Parathyroid adenoma (tissue), 2 donors: ENCODE measurements at regions not wholly inside any gene's neighbourhood (a gene's known extent, or its start where the extent isn't known, plus 50 kb on each side); places are given as distances from the start of the nearest gene placed in this dataset.

Experiments used
- H2AFZ ChIP-seq: fragments of 300-600 bp; sonication (generic); one replicate; pipeline ENCODE4 v1.7.0; 2017; ENCODE audit warnings: antibody characterized with exemption, mild to moderate bottlenecking
- H3K27ac ChIP-seq: fragments of 300-600 bp; sonication (generic); one replicate; pipeline ENCODE4 v1.7.0; 2017
- H3K27me3 ChIP-seq: fragments of 300-600 bp; sonication (generic); one replicate; pipeline ENCODE4 v1.7.0; 2017; ENCODE audit warnings: low read length; ENCODE audit not compliant: control insufficient read depth, insufficient read depth
- H3K36me3 ChIP-seq: fragments of 300-600 bp; sonication (generic); one replicate; pipeline ENCODE4 v1.7.0; 2017; ENCODE audit warnings: low read length; ENCODE audit not compliant: control insufficient read depth, insufficient read depth
- H3K4me1 ChIP-seq: fragments of 300-600 bp; sonication (generic); one replicate; pipeline ENCODE4 v1.7.0; 2017; ENCODE audit warnings: control low read depth
- H3K4me2 ChIP-seq: fragments of 300-600 bp; sonication (generic); one replicate; pipeline ENCODE4 v1.7.0; 2017; ENCODE audit warnings: low read length
- H3K4me3 ChIP-seq: fragments of 300-600 bp; sonication (generic); one replicate; pipeline ENCODE4 v1.7.0; 2017; ENCODE audit warnings: low read depth, low read length
- H3K79me2 ChIP-seq: fragments of 300-600 bp; sonication (generic); one replicate; pipeline ENCODE4 v1.7.0; 2017; ENCODE audit warnings: control low read depth
- H3K9ac ChIP-seq: fragments of 300-600 bp; sonication (generic); one replicate; pipeline ENCODE4 v1.7.0; 2017; ENCODE audit warnings: mild to moderate bottlenecking
- H3K9me3 ChIP-seq: fragments of 300-600 bp; sonication (generic); one replicate; pipeline ENCODE4 v1.7.0; 2017; ENCODE audit warnings: low read length; ENCODE audit not compliant: control insufficient read depth
- CTCF ChIP-seq: fragments of 300-600 bp; sonication (generic); IDR thresholded peaks from one replicate; pipeline ENCODE4 v1.7.0; 2017; ENCODE audit warnings: antibody characterized with exemption, mild to moderate bottlenecking
- donor health status: primary hyperparathyroidism.

- Histone ChIP-seq H3K27ac (no peak overlapping the region), H2AFZ (no peak overlapping the region), H3K9me3 (no peaks in the 10 kb centered on the region), H3K9ac (no peak overlapping the region), H3K36me3 (no peaks in the 10 kb centered on the region), H3K4me1 (no peaks in the 10 kb centered on the region), H3K4me2 (no peak overlapping the region), H3K4me3 (no peak overlapping the region), H3K79me2 (no peaks in the 10 kb centered on the region), H3K27me3 (no peaks in the 10 kb centered on the region)
- no peak for TF ChIP-seq CTCF
These were observed 135.3 kb upstream of the TENM3 start for GRCh38 chr4:182107931-182108330.

DNA sequence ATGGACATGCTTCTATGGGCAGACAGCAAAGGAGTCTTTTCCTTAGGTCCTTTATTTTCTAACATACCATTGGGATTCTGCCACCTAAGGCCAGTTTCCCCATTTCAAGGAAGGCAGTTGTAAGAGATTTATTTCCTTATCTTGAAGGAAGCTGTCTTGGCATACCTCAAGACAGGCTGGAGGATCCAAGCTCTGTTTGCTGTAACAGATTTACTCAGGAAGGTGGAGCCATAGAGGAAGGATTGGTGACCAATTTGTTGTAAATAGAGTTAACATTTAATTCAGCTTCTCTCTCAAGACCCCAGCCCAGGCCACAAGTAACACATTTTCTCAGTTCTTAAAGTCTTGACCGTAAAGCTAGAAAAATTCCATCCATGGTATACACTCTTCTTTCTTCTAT is 131.6 kb upstream of the TENM3 start:
- no peak overlapping the region for H3K4me3 ChIP-seq
- no peak for TF ChIP-seq CTCF
- H3K79me2 ChIP-seq = no peaks in the 10 kb centered on the region
- no peak overlapping the region for H3K4me2 ChIP-seq
- no peaks in the 10 kb centered on the region for H3K4me1 ChIP-seq
- no peak overlapping the region for H3K9ac ChIP-seq
- H3K27ac ChIP-seq = no peak overlapping the region
- H3K27me3 ChIP-seq = no peaks in the 10 kb centered on the region
- H3K9me3 ChIP-seq = no peaks in the 10 kb centered on the region
- no peaks in the 10 kb centered on the region for H3K36me3 ChIP-seq
- no peak overlapping the region for H2AFZ ChIP-seq

- H3K79me2 ChIP-seq = no peaks in the 10 kb centered on the region
- no peaks in the 10 kb centered on the region for H3K27me3 ChIP-seq
- H2AFZ ChIP-seq = no peak overlapping the region
- TF ChIP-seq CTCF = no peak
- no peak overlapping the region for H3K4me3 ChIP-seq
- H3K9me3 ChIP-seq = no peaks in the 10 kb centered on the region
- no peak overlapping the region for H3K4me2 ChIP-seq
- no peaks in the 10 kb centered on the region for H3K4me1 ChIP-seq
- no peak overlapping the region for H3K27ac ChIP-seq
- no peak overlapping the region for H3K9ac ChIP-seq
- no peaks in the 10 kb centered on the region for H3K36me3 ChIP-seq
These were observed 129.4 kb upstream of the TENM3 start for GRCh38 chr4:182113779-182114178.

DNA sequence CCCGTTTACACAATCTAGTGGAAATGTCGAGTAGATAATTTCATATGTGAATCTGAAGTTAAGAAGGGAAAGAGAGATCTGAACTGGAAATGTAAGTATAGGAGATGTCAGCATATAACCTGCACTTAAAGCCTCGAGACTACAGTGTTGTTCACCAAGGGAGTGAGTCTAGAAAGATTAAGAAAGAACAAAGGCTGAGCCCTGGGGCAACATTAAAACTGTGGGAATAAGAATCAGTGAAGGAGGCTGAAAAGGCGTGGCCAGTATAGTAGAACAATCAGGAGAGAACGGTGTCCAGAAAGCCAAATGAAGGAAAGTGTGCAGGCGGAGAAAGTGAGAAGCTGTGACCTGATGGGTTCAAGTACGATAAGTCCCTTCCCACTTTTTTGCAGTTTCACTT is 118.8 kb upstream of the TENM3 start:
- Histone ChIP-seq H3K4me2 (no peak overlapping the region), H3K36me3 (no peaks in the 10 kb centered on the region), H3K27ac (no peak overlapping the region), H3K4me1 (no peaks in the 10 kb centered on the region), H3K4me3 (no peak overlapping the region), H3K79me2 (no peaks in the 10 kb centered on the region), H3K27me3 (no peaks in the 10 kb centered on the region), H3K9me3 (no peaks in the 10 kb centered on the region), H2AFZ (no peak overlapping the region), H3K9ac (no peak overlapping the region)
- TF ChIP-seq CTCF = no peak

- TF ChIP-seq CTCF = no peak
- Histone ChIP-seq H3K27ac (no peak overlapping the region), H3K4me1 (no peaks in the 10 kb centered on the region), H3K4me3 (no peak overlapping the region), H3K27me3 (no peaks in the 10 kb centered on the region), H3K36me3 (no peaks in the 10 kb centered on the region), H3K9me3 (no peaks in the 10 kb centered on the region), H3K79me2 (no peaks in the 10 kb centered on the region), H3K9ac (no peak overlapping the region), H2AFZ (no peak overlapping the region), H3K4me2 (no peak overlapping the region)
These were observed 117.1 kb upstream of the TENM3 start for GRCh38 chr4:182126096-182126495.
